Liver (tissue), 7 donors: ENCODE measurements at regions not wholly inside any gene's neighbourhood (a gene's known extent, or its start where the extent isn't known, plus 50 kb on each side); places are given as distances from the start of the nearest gene placed in this dataset.

ENCODE experiments used
- DNase-seq: peaks from one replicate; pipeline ENCODE4 v3.0.0-alpha.2; 2017; ENCODE audit warnings: low spot score
- H3K27ac ChIP-seq, 2 donors: one replicate each; pipeline ENCODE4 v1.7.0; 2013; ENCODE audit warnings: inconsistent platforms in 2 of 2, low read length in 2 of 2, control low read depth in 1 of 2, low read depth in 1 of 2, mild to moderate bottlenecking in 1 of 2
- H3K27me3 ChIP-seq, 4 donors: one replicate each; pipeline versions ENCODE4 v1.6.1 to v1.7.0; 2013; ENCODE audit warnings: low read length in 3 of 4, inconsistent platforms in 1 of 4, mild to moderate bottlenecking in 1 of 4, moderate library complexity in 1 of 4; ENCODE audit not compliant: control insufficient read depth in 4 of 4, insufficient read depth in 4 of 4
- H3K36me3 ChIP-seq, 4 donors: one replicate each; pipeline versions ENCODE4 v1.6.1 to v1.7.0; 2013; ENCODE audit warnings: low read length in 3 of 4, mild to moderate bottlenecking in 3 of 4, low read depth in 1 of 4, moderate library complexity in 1 of 4; ENCODE audit not compliant: control insufficient read depth in 4 of 4, insufficient read depth in 3 of 4
- H3K4me1 ChIP-seq, 4 donors: one replicate each; pipeline versions ENCODE4 v1.6.1 to v1.7.0; 2013; ENCODE audit warnings: low read length in 3 of 4, mild to moderate bottlenecking in 3 of 4, moderate library complexity in 1 of 4; ENCODE audit not compliant: control insufficient read depth in 4 of 4, insufficient read depth in 4 of 4
- H3K4me3 ChIP-seq, 3 donors: one replicate each; pipeline versions ENCODE4 v1.6.1 to v1.7.0; 2013; ENCODE audit warnings: low read length in 3 of 3, control low read depth in 1 of 3, low read depth in 1 of 3, mild to moderate bottlenecking in 1 of 3
- H3K9ac ChIP-seq, 2 donors: one replicate each; pipeline ENCODE4 v1.7.0; 2013; ENCODE audit warnings: low read length in 2 of 2, mild to moderate bottlenecking in 2 of 2, moderate library complexity in 2 of 2, control low read depth in 1 of 2, low read depth in 1 of 2
- H3K9me3 ChIP-seq, 4 donors: one replicate each; pipeline versions ENCODE4 v1.6.1 to v1.7.0; 2013; ENCODE audit warnings: low read length in 3 of 4; ENCODE audit not compliant: control insufficient read depth in 4 of 4
- EGR1 ChIP-seq, 2 donors: IDR thresholded peaks; 2 replicates each; pipeline ENCODE4 v1.6.1; 2016 to 2018; ENCODE audit warnings: antibody characterized with exemption in 2 of 2, low read depth in 2 of 2
- FOXA1 ChIP-seq: IDR thresholded peaks from 2 replicates; pipeline ENCODE4 v1.6.1; 2016; ENCODE audit warnings: antibody characterized with exemption
- GABPA ChIP-seq, 2 donors: IDR thresholded peaks in 1 of 2; conservative IDR thresholded peaks in 1 of 2; 2 replicates each; pipeline ENCODE4 v1.6.1; 2016; ENCODE audit warnings: antibody characterized with exemption in 2 of 2, mild to moderate bottlenecking in 1 of 2, moderate library complexity in 1 of 2
- HNF4A ChIP-seq, 2 donors: conservative IDR thresholded peaks; 2 replicates each; pipeline ENCODE4 v1.6.1; 2016; ENCODE audit warnings: antibody characterized with exemption in 2 of 2, mild to moderate bottlenecking in 2 of 2
- HNF4G ChIP-seq: IDR thresholded peaks from 2 replicates; pipeline ENCODE4 v1.6.1; 2016; ENCODE audit warnings: antibody characterized with exemption
- JUND ChIP-seq, 2 donors: IDR thresholded peaks; 2 replicates each; pipeline ENCODE4 v1.6.1; 2016; ENCODE audit warnings: antibody characterized with exemption in 2 of 2
- NR2F2 ChIP-seq: IDR thresholded peaks from 2 replicates; pipeline ENCODE4 v1.6.1; 2016; ENCODE audit warnings: antibody characterized with exemption
- RAD21 ChIP-seq, 2 donors: IDR thresholded peaks; 2 replicates each; pipeline ENCODE4 v1.6.1; 2016; ENCODE audit warnings: antibody characterized with exemption in 2 of 2, mild to moderate bottlenecking in 2 of 2
- RXRA ChIP-seq, 2 donors: IDR thresholded peaks; 2 replicates each; pipeline ENCODE4 v1.6.1; 2017 to 2018; ENCODE audit warnings: antibody characterized with exemption in 2 of 2, mild to moderate bottlenecking in 1 of 2
- TAF1 ChIP-seq: conservative IDR thresholded peaks from 2 replicates; pipeline ENCODE4 v1.6.1; 2016; ENCODE audit warnings: antibody characterized with exemption, mild to moderate bottlenecking
- YY1 ChIP-seq: IDR thresholded peaks from 2 replicates; pipeline ENCODE4 v1.6.1; 2016; ENCODE audit warnings: antibody characterized with exemption, mild to moderate bottlenecking
- WGBS: extraction: QIAGEN DNeasy Blood & Tissue Kit; methylation state at CpG from one replicate; pipeline ENCODE4 v1.1.7; 2013; 5-methylcytosine and 5-hydroxymethylcytosine counted together
- TF ChIP-seq, protein P1 (sequence below): IDR thresholded peaks from 2 replicates; pipeline ENCODE4 v1.6.1; 2016; ENCODE audit warnings: antibody characterized with exemption
- TF ChIP-seq, protein P2 (sequence below): IDR thresholded peaks from 2 replicates; pipeline ENCODE4 v1.6.1; 2016; ENCODE audit warnings: antibody characterized with exemption
- TF ChIP-seq, protein P3 (sequence below): IDR thresholded peaks from 2 replicates; pipeline ENCODE4 v1.6.1; 2016; ENCODE audit warnings: antibody characterized with exemption, mild to moderate bottlenecking
- TF ChIP-seq, protein P4 (sequence below): IDR thresholded peaks from 2 replicates; pipeline ENCODE4 v1.6.1; 2016; ENCODE audit warnings: antibody characterized with exemption
- donor health status: healthy.
- donor health status: healthy.
- donor health status: healthy.
- donor health status: healthy.

DNA sequence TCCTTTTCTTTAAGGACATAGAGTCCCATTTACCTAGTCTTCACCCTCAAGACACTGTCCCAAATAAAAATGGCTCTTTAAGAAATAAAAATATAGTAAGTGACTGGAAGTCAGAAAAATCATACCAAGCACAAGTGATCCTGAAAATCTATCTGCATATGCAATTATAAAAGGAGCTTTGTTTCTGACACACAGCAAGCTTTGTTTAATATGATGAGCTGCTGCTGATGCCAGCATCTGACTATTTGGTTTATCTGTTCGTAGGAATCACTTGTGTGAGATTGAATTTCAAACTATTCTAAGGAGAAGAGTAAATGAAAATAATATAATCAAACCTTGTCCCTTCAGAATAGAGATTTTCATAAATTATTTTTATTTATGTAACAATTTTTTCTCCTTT is 332.4 kb downstream of the PCDH7 start:
- H3K9me3 ChIP-seq: no peaks in the 10 kb centered on the region
- H3K4me1 ChIP-seq: no peaks in the 10 kb centered on the region
- H3K27ac ChIP-seq: no peak overlapping the region
- no peak overlapping the region for H3K4me3 ChIP-seq
- H3K9ac ChIP-seq: no peak overlapping the region
- 61% methylated on average over 1 of the region's 1 CpG for WGBS
- DNase-seq: no peak
- no peak for TF ChIP-seq YY1
- no peak for TF ChIP-seq FOXA1
- TF ChIP-seq, protein P1, sequence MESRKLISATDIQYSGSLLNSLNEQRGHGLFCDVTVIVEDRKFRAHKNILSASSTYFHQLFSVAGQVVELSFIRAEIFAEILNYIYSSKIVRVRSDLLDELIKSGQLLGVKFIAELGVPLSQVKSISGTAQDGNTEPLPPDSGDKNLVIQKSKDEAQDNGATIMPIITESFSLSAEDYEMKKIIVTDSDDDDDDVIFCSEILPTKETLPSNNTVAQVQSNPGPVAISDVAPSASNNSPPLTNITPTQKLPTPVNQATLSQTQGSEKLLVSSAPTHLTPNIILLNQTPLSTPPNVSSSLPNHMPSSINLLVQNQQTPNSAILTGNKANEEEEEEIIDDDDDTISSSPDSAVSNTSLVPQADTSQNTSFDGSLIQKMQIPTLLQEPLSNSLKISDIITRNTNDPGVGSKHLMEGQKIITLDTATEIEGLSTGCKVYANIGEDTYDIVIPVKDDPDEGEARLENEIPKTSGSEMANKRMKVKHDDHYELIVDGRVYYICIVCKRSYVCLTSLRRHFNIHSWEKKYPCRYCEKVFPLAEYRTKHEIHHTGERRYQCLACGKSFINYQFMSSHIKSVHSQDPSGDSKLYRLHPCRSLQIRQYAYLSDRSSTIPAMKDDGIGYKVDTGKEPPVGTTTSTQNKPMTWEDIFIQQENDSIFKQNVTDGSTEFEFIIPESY: no peak
- no peak for TF ChIP-seq GABPA (IDR thresholded peaks at IDR 0.05 in 1 of 2, conservative IDR thresholded peaks at IDR 0.05 in 1 of 2)
- no peak for TF ChIP-seq HNF4G
- TF ChIP-seq RXRA (IDR thresholded peaks at IDR 0.05): no peak
- no peak for TF ChIP-seq HNF4A (conservative IDR thresholded peaks at IDR 0.05)
- no peak for TF ChIP-seq EGR1 (IDR thresholded peaks at IDR 0.05; ENCODE audit: low read depth in 2 of 2)
- TF ChIP-seq, protein P2, sequence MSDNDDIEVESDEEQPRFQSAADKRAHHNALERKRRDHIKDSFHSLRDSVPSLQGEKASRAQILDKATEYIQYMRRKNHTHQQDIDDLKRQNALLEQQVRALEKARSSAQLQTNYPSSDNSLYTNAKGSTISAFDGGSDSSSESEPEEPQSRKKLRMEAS: no peak
- TF ChIP-seq, protein P3, sequence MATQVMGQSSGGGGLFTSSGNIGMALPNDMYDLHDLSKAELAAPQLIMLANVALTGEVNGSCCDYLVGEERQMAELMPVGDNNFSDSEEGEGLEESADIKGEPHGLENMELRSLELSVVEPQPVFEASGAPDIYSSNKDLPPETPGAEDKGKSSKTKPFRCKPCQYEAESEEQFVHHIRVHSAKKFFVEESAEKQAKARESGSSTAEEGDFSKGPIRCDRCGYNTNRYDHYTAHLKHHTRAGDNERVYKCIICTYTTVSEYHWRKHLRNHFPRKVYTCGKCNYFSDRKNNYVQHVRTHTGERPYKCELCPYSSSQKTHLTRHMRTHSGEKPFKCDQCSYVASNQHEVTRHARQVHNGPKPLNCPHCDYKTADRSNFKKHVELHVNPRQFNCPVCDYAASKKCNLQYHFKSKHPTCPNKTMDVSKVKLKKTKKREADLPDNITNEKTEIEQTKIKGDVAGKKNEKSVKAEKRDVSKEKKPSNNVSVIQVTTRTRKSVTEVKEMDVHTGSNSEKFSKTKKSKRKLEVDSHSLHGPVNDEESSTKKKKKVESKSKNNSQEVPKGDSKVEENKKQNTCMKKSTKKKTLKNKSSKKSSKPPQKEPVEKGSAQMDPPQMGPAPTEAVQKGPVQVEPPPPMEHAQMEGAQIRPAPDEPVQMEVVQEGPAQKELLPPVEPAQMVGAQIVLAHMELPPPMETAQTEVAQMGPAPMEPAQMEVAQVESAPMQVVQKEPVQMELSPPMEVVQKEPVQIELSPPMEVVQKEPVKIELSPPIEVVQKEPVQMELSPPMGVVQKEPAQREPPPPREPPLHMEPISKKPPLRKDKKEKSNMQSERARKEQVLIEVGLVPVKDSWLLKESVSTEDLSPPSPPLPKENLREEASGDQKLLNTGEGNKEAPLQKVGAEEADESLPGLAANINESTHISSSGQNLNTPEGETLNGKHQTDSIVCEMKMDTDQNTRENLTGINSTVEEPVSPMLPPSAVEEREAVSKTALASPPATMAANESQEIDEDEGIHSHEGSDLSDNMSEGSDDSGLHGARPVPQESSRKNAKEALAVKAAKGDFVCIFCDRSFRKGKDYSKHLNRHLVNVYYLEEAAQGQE: no peak
- TF ChIP-seq TAF1: no peak
- TF ChIP-seq, protein P4, sequence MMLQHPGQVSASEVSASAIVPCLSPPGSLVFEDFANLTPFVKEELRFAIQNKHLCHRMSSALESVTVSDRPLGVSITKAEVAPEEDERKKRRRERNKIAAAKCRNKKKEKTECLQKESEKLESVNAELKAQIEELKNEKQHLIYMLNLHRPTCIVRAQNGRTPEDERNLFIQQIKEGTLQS: no peak
- no peak for TF ChIP-seq RAD21 (IDR thresholded peaks at IDR 0.05)
- no peak for TF ChIP-seq NR2F2
- no peaks in the 10 kb centered on the region for H3K36me3 ChIP-seq
- H3K27me3 ChIP-seq: no peaks in the 10 kb centered on the region

DNA sequence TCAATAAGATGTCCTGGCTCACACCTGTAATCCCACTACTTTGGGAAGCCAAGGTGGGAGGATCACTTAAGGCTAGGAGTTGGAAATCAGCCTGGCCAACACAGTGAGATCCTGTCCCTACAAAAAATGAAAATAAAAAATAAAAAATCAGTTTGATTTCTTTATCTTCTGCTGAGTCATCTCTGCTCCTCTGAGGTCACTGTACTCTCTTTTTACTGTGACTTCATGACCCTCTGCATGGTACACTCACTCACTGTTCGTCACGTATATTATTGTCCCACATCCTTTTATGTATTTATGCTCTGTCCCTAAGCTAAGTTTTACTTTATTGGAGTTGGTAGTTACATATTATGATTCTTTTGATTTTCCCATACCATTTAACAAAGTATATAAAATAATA is 333.3 kb downstream of the PCDH7 start:
- no peak for DNase-seq
- Histone ChIP-seq H3K36me3 (no peaks in the 10 kb centered on the region), H3K4me3 (no peak overlapping the region), H3K9ac (no peak overlapping the region), H3K4me1 (no peaks in the 10 kb centered on the region), H3K27ac (no peak overlapping the region), H3K9me3 (no peaks in the 10 kb centered on the region), H3K27me3 (no peaks in the 10 kb centered on the region)
- TF ChIP-seq JUND (IDR thresholded peaks at IDR 0.05): no peak
- no peak for TF ChIP-seq GABPA (IDR thresholded peaks at IDR 0.05 in 1 of 2, conservative IDR thresholded peaks at IDR 0.05 in 1 of 2)
- TF ChIP-seq, protein P3: no peak
- TF ChIP-seq FOXA1: no peak
- 82% methylated on average over 2 of the region's 2 CpGs for WGBS
